ENCODE measurements at regions not wholly inside any gene's neighbourhood (a gene's known extent, or its start where the extent isn't known, plus 50 kb on each side); places are given as distances from the start of the nearest gene placed in this dataset.

DNA sequence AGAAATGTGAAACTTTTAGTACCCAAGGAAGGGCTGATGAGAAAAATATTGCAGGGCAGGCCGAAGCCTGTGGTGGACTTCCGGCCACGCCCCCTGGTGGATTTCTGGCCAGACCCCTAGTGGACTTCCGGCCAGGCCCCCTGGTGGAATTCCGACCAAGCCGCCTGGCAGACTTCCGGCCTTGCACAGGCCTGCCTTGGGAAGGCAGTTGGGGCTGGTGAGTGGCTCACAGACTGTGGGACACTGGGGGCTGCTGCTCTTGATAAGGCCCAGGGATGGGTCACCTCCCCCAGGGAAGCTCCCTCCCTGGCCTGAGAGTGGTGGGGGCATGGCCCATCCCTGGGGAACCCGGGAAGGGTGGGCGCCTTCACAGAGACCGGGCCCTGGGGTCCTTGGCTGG, 116.4 kb upstream of the MKI67 start:
- TF ChIP-seq, protein P1, sequence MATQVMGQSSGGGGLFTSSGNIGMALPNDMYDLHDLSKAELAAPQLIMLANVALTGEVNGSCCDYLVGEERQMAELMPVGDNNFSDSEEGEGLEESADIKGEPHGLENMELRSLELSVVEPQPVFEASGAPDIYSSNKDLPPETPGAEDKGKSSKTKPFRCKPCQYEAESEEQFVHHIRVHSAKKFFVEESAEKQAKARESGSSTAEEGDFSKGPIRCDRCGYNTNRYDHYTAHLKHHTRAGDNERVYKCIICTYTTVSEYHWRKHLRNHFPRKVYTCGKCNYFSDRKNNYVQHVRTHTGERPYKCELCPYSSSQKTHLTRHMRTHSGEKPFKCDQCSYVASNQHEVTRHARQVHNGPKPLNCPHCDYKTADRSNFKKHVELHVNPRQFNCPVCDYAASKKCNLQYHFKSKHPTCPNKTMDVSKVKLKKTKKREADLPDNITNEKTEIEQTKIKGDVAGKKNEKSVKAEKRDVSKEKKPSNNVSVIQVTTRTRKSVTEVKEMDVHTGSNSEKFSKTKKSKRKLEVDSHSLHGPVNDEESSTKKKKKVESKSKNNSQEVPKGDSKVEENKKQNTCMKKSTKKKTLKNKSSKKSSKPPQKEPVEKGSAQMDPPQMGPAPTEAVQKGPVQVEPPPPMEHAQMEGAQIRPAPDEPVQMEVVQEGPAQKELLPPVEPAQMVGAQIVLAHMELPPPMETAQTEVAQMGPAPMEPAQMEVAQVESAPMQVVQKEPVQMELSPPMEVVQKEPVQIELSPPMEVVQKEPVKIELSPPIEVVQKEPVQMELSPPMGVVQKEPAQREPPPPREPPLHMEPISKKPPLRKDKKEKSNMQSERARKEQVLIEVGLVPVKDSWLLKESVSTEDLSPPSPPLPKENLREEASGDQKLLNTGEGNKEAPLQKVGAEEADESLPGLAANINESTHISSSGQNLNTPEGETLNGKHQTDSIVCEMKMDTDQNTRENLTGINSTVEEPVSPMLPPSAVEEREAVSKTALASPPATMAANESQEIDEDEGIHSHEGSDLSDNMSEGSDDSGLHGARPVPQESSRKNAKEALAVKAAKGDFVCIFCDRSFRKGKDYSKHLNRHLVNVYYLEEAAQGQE (IDR thresholded peaks at IDR 0.05; ENCODE audit: borderline replicate concordance), result no peak
- no peak for TF ChIP-seq MXI1 (conservative IDR thresholded peaks at IDR 0.05; ENCODE audit: poor library complexity, severe bottlenecking)
- TF ChIP-seq, protein P2, sequence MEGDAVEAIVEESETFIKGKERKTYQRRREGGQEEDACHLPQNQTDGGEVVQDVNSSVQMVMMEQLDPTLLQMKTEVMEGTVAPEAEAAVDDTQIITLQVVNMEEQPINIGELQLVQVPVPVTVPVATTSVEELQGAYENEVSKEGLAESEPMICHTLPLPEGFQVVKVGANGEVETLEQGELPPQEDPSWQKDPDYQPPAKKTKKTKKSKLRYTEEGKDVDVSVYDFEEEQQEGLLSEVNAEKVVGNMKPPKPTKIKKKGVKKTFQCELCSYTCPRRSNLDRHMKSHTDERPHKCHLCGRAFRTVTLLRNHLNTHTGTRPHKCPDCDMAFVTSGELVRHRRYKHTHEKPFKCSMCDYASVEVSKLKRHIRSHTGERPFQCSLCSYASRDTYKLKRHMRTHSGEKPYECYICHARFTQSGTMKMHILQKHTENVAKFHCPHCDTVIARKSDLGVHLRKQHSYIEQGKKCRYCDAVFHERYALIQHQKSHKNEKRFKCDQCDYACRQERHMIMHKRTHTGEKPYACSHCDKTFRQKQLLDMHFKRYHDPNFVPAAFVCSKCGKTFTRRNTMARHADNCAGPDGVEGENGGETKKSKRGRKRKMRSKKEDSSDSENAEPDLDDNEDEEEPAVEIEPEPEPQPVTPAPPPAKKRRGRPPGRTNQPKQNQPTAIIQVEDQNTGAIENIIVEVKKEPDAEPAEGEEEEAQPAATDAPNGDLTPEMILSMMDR (IDR thresholded peaks at IDR 0.05; ENCODE audit: poor library complexity, severe bottlenecking), result no peak
- TF ChIP-seq POLR2AphosphoS5 (IDR thresholded peaks at IDR 0.05), result no peak
- TF ChIP-seq EZH2 (IDR thresholded peaks at IDR 0.05; ENCODE audit: borderline replicate concordance, insufficient read depth, low read length, poor library complexity, severe bottlenecking), result no peak
- no peak for TF ChIP-seq TAF1 (IDR thresholded peaks at IDR 0.05; ENCODE audit: low read depth)
- TF ChIP-seq SMC3 (conservative IDR thresholded peaks at IDR 0.05; ENCODE audit: poor library complexity), result no peak
- TF ChIP-seq EP300 (conservative IDR thresholded peaks at IDR 0.05; ENCODE audit: poor library complexity, severe bottlenecking), result no peak
- no peak for TF ChIP-seq RAD21 (conservative IDR thresholded peaks at IDR 0.05)
- Histone ChIP-seq H3K9ac (ENCODE audit: low read length) (no peak overlapping the region), H3K9me3 (ENCODE audit: low read length) (no peaks in the 10 kb centered on the region), H3K36me3 (ENCODE audit: insufficient read depth, low read length) (no peaks in the 10 kb centered on the region), H3K27ac (ENCODE audit: low read length) (no peak overlapping the region), H3K9me2 (ENCODE audit: insufficient read depth, low read length) (no peaks in the 10 kb centered on the region), H3F3A (ENCODE audit: insufficient read depth, low read length, poor library complexity, severe bottlenecking) (no peaks in the 10 kb centered on the region), H3K4me2 (ENCODE audit: low read length) (no peak overlapping the region), H3K4me3 (ENCODE audit: low read length) (no peak overlapping the region), H4K20me1 (ENCODE audit: insufficient read depth) (no peaks in the 10 kb centered on the region), H2AFZ (ENCODE audit: low read depth, low read length) (no peak overlapping the region), H3K27me3 (ENCODE audit: insufficient read depth, low read depth, low read length) (no peaks in the 10 kb centered on the region), H3K79me2 (replicated peaks; ENCODE audit: insufficient read depth, low read length) (no peaks in the 10 kb centered on the region)

DNA sequence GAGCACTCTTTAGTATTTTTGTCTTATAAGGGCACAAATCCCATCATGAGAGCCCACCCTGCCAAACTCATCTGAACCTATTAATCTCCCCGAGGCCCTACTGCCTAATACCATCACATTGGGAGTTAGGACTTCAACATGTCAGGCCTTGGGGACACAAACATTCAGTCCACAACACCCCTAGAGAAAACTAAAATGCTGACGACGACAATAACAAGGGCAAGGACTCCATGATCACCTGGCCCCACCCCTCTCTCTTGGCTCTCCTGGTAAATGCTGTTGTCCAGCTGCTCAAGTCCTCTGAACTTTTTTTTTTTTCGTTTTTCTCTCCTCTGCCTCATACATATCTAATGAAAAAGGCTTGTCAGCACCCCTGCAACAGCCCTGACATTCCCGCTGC, 118.8 kb upstream of the MKI67 start:
- Histone ChIP-seq H4K20me1 (ENCODE audit: insufficient read depth) (no peaks in the 10 kb centered on the region), H3K4me2 (ENCODE audit: low read length) (no peak overlapping the region), H2AFZ (ENCODE audit: low read depth, low read length) (no peak overlapping the region), H3K9me2 (ENCODE audit: insufficient read depth, low read length) (no peaks in the 10 kb centered on the region), H3K79me2 (replicated peaks; ENCODE audit: insufficient read depth, low read length) (no peaks in the 10 kb centered on the region), H3K9ac (ENCODE audit: low read length) (no peak overlapping the region), H3K36me3 (ENCODE audit: insufficient read depth, low read length) (no peaks in the 10 kb centered on the region), H3F3A (ENCODE audit: insufficient read depth, low read length, poor library complexity, severe bottlenecking) (no peaks in the 10 kb centered on the region), H3K27ac (ENCODE audit: low read length) (no peak overlapping the region), H3K9me3 (ENCODE audit: low read length) (no peaks in the 10 kb centered on the region), H3K4me3 (ENCODE audit: low read length) (no peak overlapping the region), H3K27me3 (ENCODE audit: insufficient read depth, low read depth, low read length) (no peaks in the 10 kb centered on the region)
- no peak for TF ChIP-seq EP300 (conservative IDR thresholded peaks at IDR 0.05; ENCODE audit: poor library complexity, severe bottlenecking)
- TF ChIP-seq, protein P1 (IDR thresholded peaks at IDR 0.05; ENCODE audit: borderline replicate concordance), result no peak
- TF ChIP-seq POLR2AphosphoS5 (IDR thresholded peaks at IDR 0.05), result no peak
